ENCODE measurements at regions not wholly inside any gene's neighbourhood (a gene's known extent, or its start where the extent isn't known, plus 50 kb on each side); places are given as distances from the start of the nearest gene placed in this dataset.

GRCh38 chr12:48286665-48287064 lies 64.1 kb downstream of the ZNF641 start:
- peaks cover 17% of the 10 kb centered on the region for H3K4me1 Mint-ChIP-seq
- H3K36me3 Mint-ChIP-seq: no peaks in the 10 kb centered on the region
- no peak overlapping the region for H3K27ac Mint-ChIP-seq

DNA sequence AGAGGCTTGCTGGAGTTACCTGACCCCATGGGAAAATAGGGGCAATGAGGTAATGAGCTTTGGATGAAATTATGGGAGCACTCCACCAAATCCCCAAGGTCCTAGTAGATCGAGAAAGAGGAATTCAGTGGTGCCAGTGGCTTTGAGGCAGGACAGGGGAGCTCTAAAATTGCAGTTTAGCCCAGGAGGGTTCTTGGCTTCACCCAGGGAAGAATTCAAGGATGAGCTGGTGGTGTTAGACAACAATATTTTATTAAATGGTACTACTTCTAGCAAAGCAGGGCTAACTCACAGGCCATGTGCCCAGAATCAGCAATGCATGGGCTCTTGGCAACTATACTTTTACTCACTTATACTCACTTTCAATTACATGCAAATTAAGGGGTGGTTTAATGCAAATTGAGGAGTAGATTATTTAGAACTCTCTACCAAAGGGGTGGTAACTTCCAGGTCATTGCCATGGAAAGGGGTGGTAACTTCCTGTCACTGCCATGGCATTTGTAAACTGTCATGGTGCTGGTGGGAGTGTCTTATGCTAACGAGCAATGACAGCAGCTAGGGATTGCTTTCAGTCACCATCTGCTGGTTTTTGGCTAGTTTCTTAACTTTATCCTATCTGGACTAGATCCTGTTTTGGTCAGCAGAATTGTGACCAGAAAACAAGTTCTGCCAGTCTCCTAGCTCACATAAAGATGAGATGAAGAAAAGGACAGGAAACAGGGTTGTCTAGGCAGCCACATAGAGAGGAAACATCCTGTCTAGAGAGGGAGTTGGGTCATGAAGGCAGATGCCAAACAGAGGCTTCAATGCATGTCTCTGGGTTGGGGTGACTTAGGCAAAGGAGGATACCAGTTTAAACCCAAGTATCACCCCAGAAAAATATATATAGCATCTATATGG lies 64.7 kb downstream of the ZNF641 start:
- H3K27me3 Mint-ChIP-seq: peaks cover 2% of the 10 kb centered on the region
- no peaks in the 10 kb centered on the region for H3K9me3 Mint-ChIP-seq
- peaks cover 2% of the 10 kb centered on the region for H3K36me3 Mint-ChIP-seq
- peaks cover 17% of the 10 kb centered on the region for H3K4me1 Mint-ChIP-seq
- peak overlapping the region; percentile 48 for H3K27ac Mint-ChIP-seq
- H3K4me3 Mint-ChIP-seq: peak overlapping the region; percentile 43

More at GRCh38 chr12:48286665-48287064, 64.1 kb downstream of the ZNF641 start:
- Mint-ChIP-seq H3K4me3 (no peak overlapping the region), H3K9me3 (no peaks in the 10 kb centered on the region), H3K27me3 (no peaks in the 10 kb centered on the region)

GRCh38 chr12:48281811-48282210 lies 68.9 kb downstream of the ZNF641 start:
- Mint-ChIP-seq H3K9me3 (peaks cover 8% of the 10 kb centered on the region), H3K4me3 (no peak overlapping the region), H3K4me1 (peaks cover 13% of the 10 kb centered on the region)

GRCh38 chr12:48280572-48280971 lies 70.1 kb downstream of the ZNF641 start:
- Mint-ChIP-seq H3K4me1 (peaks cover 1% of the 10 kb centered on the region), H3K27me3 (peaks cover 9% of the 10 kb centered on the region), H3K4me3 (no peak overlapping the region), H3K27ac (no peak overlapping the region), H3K36me3 (peaks cover 13% of the 10 kb centered on the region), H3K9me3 (peaks cover 12% of the 10 kb centered on the region)

More at GRCh38 chr12:48281811-48282210, 68.9 kb downstream of the ZNF641 start:
- peaks cover 5% of the 10 kb centered on the region for H3K27me3 Mint-ChIP-seq
- peaks cover 8% of the 10 kb centered on the region for H3K36me3 Mint-ChIP-seq
- H3K27ac Mint-ChIP-seq: no peak overlapping the region

- Mint-ChIP-seq H3K4me3 (no peak overlapping the region), H3K27ac (no peak overlapping the region), H3K9me3 (peaks cover 12% of the 10 kb centered on the region), H3K36me3 (peaks cover 14% of the 10 kb centered on the region), H3K4me1 (no peaks in the 10 kb centered on the region), H3K27me3 (peaks cover 11% of the 10 kb centered on the region)
Observed at GRCh38 chr12:48279601-48280000, 71.1 kb downstream of the ZNF641 start.

- Mint-ChIP-seq H3K36me3 (peaks cover 14% of the 10 kb centered on the region), H3K27ac (no peak overlapping the region), H3K4me3 (no peak overlapping the region), H3K9me3 (peaks cover 12% of the 10 kb centered on the region), H3K27me3 (peaks cover 11% of the 10 kb centered on the region), H3K4me1 (no peaks in the 10 kb centered on the region)
Observed at GRCh38 chr12:48279101-48279500, 71.6 kb downstream of the ZNF641 start.

DNA sequence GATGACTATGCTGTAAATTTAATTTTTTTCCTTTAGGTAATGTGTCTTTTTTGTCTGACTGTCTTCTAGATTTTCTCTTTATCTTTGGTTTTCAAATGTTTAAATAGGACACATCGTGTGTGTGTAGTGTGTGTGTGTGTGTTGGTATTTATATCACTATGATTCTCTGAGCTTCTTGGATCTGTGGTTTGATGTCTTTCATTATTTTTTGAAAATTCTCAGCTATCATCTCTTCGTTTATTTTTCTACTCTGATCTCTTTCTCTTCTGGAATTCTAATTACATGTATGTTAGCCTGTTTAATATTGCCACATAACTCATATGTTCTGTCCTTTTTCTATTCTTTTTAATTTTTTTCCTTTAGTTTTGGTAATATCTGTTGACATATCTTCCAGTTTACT lies 73.5 kb upstream of the OR10AD1 start:
- H3K4me3 Mint-ChIP-seq: no peak overlapping the region
- H3K9me3 Mint-ChIP-seq: peaks cover 12% of the 10 kb centered on the region
- H3K27ac Mint-ChIP-seq: peak overlapping the region; percentile 25

DNA sequence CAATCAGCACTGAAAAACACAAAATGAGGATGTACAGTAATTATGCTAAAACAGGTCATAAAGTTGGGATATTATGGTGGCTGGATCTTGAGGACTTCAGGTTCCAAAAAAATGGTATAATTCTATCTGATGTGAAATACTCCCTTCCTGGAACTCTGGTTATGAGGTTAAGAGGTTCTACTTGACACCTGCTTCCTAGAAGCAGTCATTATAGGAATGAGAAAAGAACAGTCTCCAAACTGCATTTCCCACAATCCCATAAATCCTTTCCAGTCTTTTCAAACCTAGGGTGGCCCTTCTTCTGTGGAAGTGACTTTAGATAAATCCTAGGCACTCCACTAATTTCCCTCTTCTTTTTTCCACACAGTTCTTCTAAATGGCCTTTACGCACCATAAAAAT lies 63.7 kb upstream of the OR10AD1 start:
- Mint-ChIP-seq H3K9me3 (no peaks in the 10 kb centered on the region), H3K4me1 (peaks cover 8% of the 10 kb centered on the region), H3K27me3 (no peaks in the 10 kb centered on the region), H3K27ac (no peak overlapping the region), H3K36me3 (peaks cover 2% of the 10 kb centered on the region), H3K4me3 (no peak overlapping the region)

More for the DNA sequence above, 73.5 kb upstream of the OR10AD1 start:
- peaks cover 16% of the 10 kb centered on the region for H3K36me3 Mint-ChIP-seq
- H3K27me3 Mint-ChIP-seq: peaks cover 11% of the 10 kb centered on the region
- H3K4me1 Mint-ChIP-seq: no peaks in the 10 kb centered on the region

GRCh38 chr12:48265777-48266176 lies 62.7 kb upstream of the OR10AD1 start:
- no peak overlapping the region for H3K27ac Mint-ChIP-seq
- H3K4me3 Mint-ChIP-seq: no peak overlapping the region
- no peaks in the 10 kb centered on the region for H3K27me3 Mint-ChIP-seq
- H3K36me3 Mint-ChIP-seq: peaks cover 2% of the 10 kb centered on the region
- H3K9me3 Mint-ChIP-seq: no peaks in the 10 kb centered on the region
- peaks cover 8% of the 10 kb centered on the region for H3K4me1 Mint-ChIP-seq

DNA sequence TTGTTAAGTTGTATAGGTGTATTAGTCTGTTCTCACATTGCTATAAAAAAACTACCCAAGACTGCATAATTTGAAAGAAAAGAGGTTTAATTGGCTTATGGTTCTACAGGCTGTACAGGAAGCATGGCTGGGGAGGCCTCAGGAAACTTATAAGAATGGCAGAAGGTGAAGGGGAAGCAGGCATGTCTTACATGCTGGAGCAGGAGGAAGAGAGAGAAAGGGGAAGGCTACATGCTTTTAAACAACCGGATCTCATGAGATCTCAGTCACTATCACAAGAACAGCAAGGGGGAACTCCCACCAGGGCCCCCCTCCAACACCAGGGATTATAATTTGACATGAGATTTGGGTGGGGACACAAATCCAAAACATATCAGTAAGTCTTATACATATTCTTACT lies 60.5 kb upstream of the OR10AD1 start:
- no peaks in the 10 kb centered on the region for H3K27me3 Mint-ChIP-seq

GRCh38 chr12:48261773-48262172 lies 58.7 kb upstream of the OR10AD1 start:
- Mint-ChIP-seq H3K27me3 (no peaks in the 10 kb centered on the region), H3K4me1 (peaks cover 8% of the 10 kb centered on the region), H3K27ac (no peak overlapping the region), H3K9me3 (no peaks in the 10 kb centered on the region), H3K4me3 (no peak overlapping the region), H3K36me3 (peaks cover 2% of the 10 kb centered on the region)

More for the DNA sequence above, 60.5 kb upstream of the OR10AD1 start:
- Mint-ChIP-seq H3K36me3 (peaks cover 2% of the 10 kb centered on the region), H3K9me3 (no peaks in the 10 kb centered on the region), H3K27ac (no peak overlapping the region), H3K4me1 (peaks cover 8% of the 10 kb centered on the region), H3K4me3 (no peak overlapping the region)
